HAP-1 (cell line): ENCODE measurements at regions not wholly inside any gene's neighbourhood (a gene's known extent, or its start where the extent isn't known, plus 50 kb on each side); places are given as distances from the start of the nearest gene placed in this dataset.

Experiments
- DNase-seq, 2 experiments: peaks; one replicate each; pipeline ENCODE4 v3.0.0-alpha.2; 2016 to 2020; ENCODE audit warnings: low spot score in 2 of 2
- H3K27me3 ChIP-seq: fragments of 250-450 bp; sonication (Bioruptor Pico); 2 replicates; pipeline ENCODE4 v1.5.1; 2020; ENCODE audit warnings: low read depth, mild to moderate bottlenecking, moderate library complexity
- H3K36me3 ChIP-seq: fragments of 250-450 bp; sonication (Bioruptor Pico); replicated peaks from 2 replicates; pipeline ENCODE4 v1.5.1; 2020; ENCODE audit warnings: mild to moderate bottlenecking
- H3K4me1 ChIP-seq: fragments of 250-450 bp; sonication (Bioruptor Pico); 2 replicates; pipeline ENCODE4 v1.5.1; 2020; ENCODE audit warnings: mild to moderate bottlenecking
- H3K4me3 ChIP-seq: fragments of 250-450 bp; sonication (Bioruptor Pico); 2 replicates; pipeline ENCODE4 v1.5.1; 2020; ENCODE audit warnings: mild to moderate bottlenecking, moderate library complexity
- H3K9me3 ChIP-seq: fragments of 250-450 bp; sonication (Bioruptor Pico); 2 replicates; pipeline ENCODE4 v1.5.1; 2020; ENCODE audit warnings: mild to moderate bottlenecking, moderate library complexity
- in situ Hi-C: fragments of 300-500 bp; cut with MboI; formaldehyde crosslinking; loops from 3 replicates; pipeline ENCODE4 v1.14.3; 2020; ENCODE audit warnings: low sequenced_read_pairs, inconsistent platforms, mixed read lengths

GRCh38 chr5:89303033-89303480 is 420.1 kb upstream of the MEF2C start:
- in situ Hi-C loops = no loop called here
- no peak overlapping the region for H3K4me3 ChIP-seq

GRCh38 chr5:89302102-89302891 is 419.3 kb upstream of the MEF2C start:
- no peaks in the 10 kb centered on the region for H3K27me3 ChIP-seq
- in situ Hi-C loops = no loop called here
- no peaks in the 10 kb centered on the region for H3K4me1 ChIP-seq
- H3K9me3 ChIP-seq = no peaks in the 10 kb centered on the region
- H3K36me3 ChIP-seq = no peaks in the 10 kb centered on the region
- DNase-seq = no peak
- no peak overlapping the region for H3K4me3 ChIP-seq

More at GRCh38 chr5:89303033-89303480, 420.1 kb upstream of the MEF2C start:
- H3K36me3 ChIP-seq = no peaks in the 10 kb centered on the region
- DNase-seq = no peak
- H3K9me3 ChIP-seq = no peaks in the 10 kb centered on the region
- H3K4me1 ChIP-seq = no peaks in the 10 kb centered on the region
- H3K27me3 ChIP-seq = no peaks in the 10 kb centered on the region

- Histone ChIP-seq H3K9me3 (no peaks in the 10 kb centered on the region), H3K4me1 (no peaks in the 10 kb centered on the region), H3K36me3 (no peaks in the 10 kb centered on the region), H3K4me3 (no peak overlapping the region), H3K27me3 (no peaks in the 10 kb centered on the region)
- in situ Hi-C loops = no loop called here
- no peak for DNase-seq
Measured at GRCh38 chr5:89301321-89302025, 418.5 kb upstream of the MEF2C start.

- H3K4me1 ChIP-seq = no peaks in the 10 kb centered on the region
- H3K9me3 ChIP-seq = no peaks in the 10 kb centered on the region
- in situ Hi-C loops = no loop called here
- no peaks in the 10 kb centered on the region for H3K36me3 ChIP-seq
- H3K27me3 ChIP-seq = no peaks in the 10 kb centered on the region
- no peak for DNase-seq
- H3K4me3 ChIP-seq = no peak overlapping the region
Measured at GRCh38 chr5:89300426-89300970, 417.5 kb upstream of the MEF2C start.

- Histone ChIP-seq H3K4me1 (no peaks in the 10 kb centered on the region), H3K36me3 (no peaks in the 10 kb centered on the region), H3K9me3 (no peaks in the 10 kb centered on the region), H3K27me3 (no peaks in the 10 kb centered on the region), H3K4me3 (no peak overlapping the region)
- in situ Hi-C loops = no loop called here
- DNase-seq = no peak
Measured at GRCh38 chr5:89299998-89300397, 417.0 kb upstream of the MEF2C start.

GRCh38 chr5:89297066-89297465 is 414.1 kb upstream of the MEF2C start:
- Histone ChIP-seq H3K9me3 (no peaks in the 10 kb centered on the region), H3K4me1 (no peaks in the 10 kb centered on the region), H3K36me3 (no peaks in the 10 kb centered on the region), H3K27me3 (no peaks in the 10 kb centered on the region), H3K4me3 (no peak overlapping the region)
- in situ Hi-C loops = no loop called here
- DNase-seq = no peak

GRCh38 chr5:89293810-89294209 is 410.8 kb upstream of the MEF2C start:
- no peak for DNase-seq
- Histone ChIP-seq H3K27me3 (no peaks in the 10 kb centered on the region), H3K4me3 (no peak overlapping the region), H3K4me1 (no peaks in the 10 kb centered on the region), H3K9me3 (no peaks in the 10 kb centered on the region), H3K36me3 (no peaks in the 10 kb centered on the region)
- in situ Hi-C loops = no loop called here

GRCh38 chr5:89292487-89292886 is 409.5 kb upstream of the MEF2C start:
- no peak overlapping the region for H3K4me3 ChIP-seq
- H3K27me3 ChIP-seq = no peaks in the 10 kb centered on the region
- no peak for DNase-seq
- H3K4me1 ChIP-seq = no peaks in the 10 kb centered on the region
- no peaks in the 10 kb centered on the region for H3K9me3 ChIP-seq
- in situ Hi-C loops = no loop called here
- H3K36me3 ChIP-seq = no peaks in the 10 kb centered on the region

- no peak overlapping the region for H3K4me3 ChIP-seq
- no peaks in the 10 kb centered on the region for H3K36me3 ChIP-seq
- H3K9me3 ChIP-seq = no peaks in the 10 kb centered on the region
- H3K27me3 ChIP-seq = no peaks in the 10 kb centered on the region
- in situ Hi-C loops = no loop called here
- H3K4me1 ChIP-seq = no peaks in the 10 kb centered on the region
- no peak for DNase-seq
Measured at GRCh38 chr5:89289604-89290003, 406.6 kb upstream of the MEF2C start.

- in situ Hi-C loops = no loop called here
- Histone ChIP-seq H3K36me3 (no peaks in the 10 kb centered on the region), H3K4me3 (no peak overlapping the region), H3K27me3 (no peaks in the 10 kb centered on the region), H3K9me3 (no peaks in the 10 kb centered on the region), H3K4me1 (no peaks in the 10 kb centered on the region)
- no peak for DNase-seq
Measured at GRCh38 chr5:89287964-89288363, 405.0 kb upstream of the MEF2C start.

- in situ Hi-C loops = no loop called here
Measured at GRCh38 chr5:89286320-89286719, 403.3 kb upstream of the MEF2C start.

GRCh38 chr5:89283728-89284493 is 400.9 kb upstream of the MEF2C start:
- Histone ChIP-seq H3K4me1 (peaks cover 17% of the 10 kb centered on the region), H3K27me3 (no peaks in the 10 kb centered on the region), H3K4me3 (no peak overlapping the region), H3K9me3 (no peaks in the 10 kb centered on the region), H3K36me3 (no peaks in the 10 kb centered on the region)
- in situ Hi-C loops = no loop called here
- DNase-seq = no peak

More at GRCh38 chr5:89286320-89286719, 403.3 kb upstream of the MEF2C start:
- Histone ChIP-seq H3K4me1 (peaks cover 1% of the 10 kb centered on the region), H3K9me3 (no peaks in the 10 kb centered on the region), H3K27me3 (no peaks in the 10 kb centered on the region), H3K36me3 (no peaks in the 10 kb centered on the region), H3K4me3 (no peak overlapping the region)
- no peak for DNase-seq

GRCh38 chr5:89282554-89283510 is 399.8 kb upstream of the MEF2C start:
- H3K27me3 ChIP-seq = no peaks in the 10 kb centered on the region
- DNase-seq = no peak
- H3K4me3 ChIP-seq = no peak overlapping the region
- in situ Hi-C loops = no loop called here
- H3K9me3 ChIP-seq = no peaks in the 10 kb centered on the region
- H3K36me3 ChIP-seq = no peaks in the 10 kb centered on the region
- peaks cover 17% of the 10 kb centered on the region for H3K4me1 ChIP-seq
